ENCODE measurements at regions not wholly inside any gene's neighbourhood (a gene's known extent, or its start where the extent isn't known, plus 50 kb on each side); places are given as distances from the start of the nearest gene placed in this dataset.

- H3K27me3 Mint-ChIP-seq, result no peaks in the 10 kb centered on the region
Observed at GRCh38 chr10:28060031-28060607, 61.2 kb upstream of the ODAD2 start.

GRCh38 chr10:28058746-28059145 is 59.9 kb upstream of the ODAD2 start:
- Mint-ChIP-seq H3K4me3 (ENCODE audit: low read depth) (no peak overlapping the region), H3K27ac (no peak overlapping the region), H3K4me1 (ENCODE audit: low read depth) (no peaks in the 10 kb centered on the region), H3K9me3 (ENCODE audit: low read depth) (no peaks in the 10 kb centered on the region), H3K27me3 (no peaks in the 10 kb centered on the region), H3K36me3 (ENCODE audit: insufficient read depth) (peaks cover 17% of the 10 kb centered on the region)
- TF ChIP-seq CTCF (IDR thresholded peaks at IDR 0.05; ENCODE audit: unreplicated experiment), result no peak
- no peak for DNase-seq (ENCODE audit: low spot score, unreplicated experiment)

More at GRCh38 chr10:28060031-28060607, 61.2 kb upstream of the ODAD2 start:
- Mint-ChIP-seq H3K4me3 (ENCODE audit: low read depth) (no peak overlapping the region), H3K4me1 (ENCODE audit: low read depth) (no peaks in the 10 kb centered on the region), H3K36me3 (ENCODE audit: insufficient read depth) (peaks cover 15% of the 10 kb centered on the region), H3K9me3 (ENCODE audit: low read depth) (no peaks in the 10 kb centered on the region), H3K27ac (no peak overlapping the region)
- no peak for DNase-seq (ENCODE audit: low spot score, unreplicated experiment)
- no peak for TF ChIP-seq CTCF (IDR thresholded peaks at IDR 0.05; ENCODE audit: unreplicated experiment)

- Mint-ChIP-seq H3K27me3 (no peaks in the 10 kb centered on the region), H3K4me3 (ENCODE audit: low read depth) (no peak overlapping the region), H3K9me3 (ENCODE audit: low read depth) (no peaks in the 10 kb centered on the region), H3K4me1 (ENCODE audit: low read depth) (no peaks in the 10 kb centered on the region), H3K27ac (no peak overlapping the region), H3K36me3 (ENCODE audit: insufficient read depth) (peaks cover 17% of the 10 kb centered on the region)
- DNase-seq (ENCODE audit: low spot score, unreplicated experiment), result no peak
- TF ChIP-seq CTCF (IDR thresholded peaks at IDR 0.05; ENCODE audit: unreplicated experiment), result no peak
Observed at GRCh38 chr10:28054228-28054860, 55.5 kb upstream of the ODAD2 start.

- no peak for DNase-seq (ENCODE audit: low spot score, unreplicated experiment)
- H3K36me3 Mint-ChIP-seq (ENCODE audit: insufficient read depth), result peaks cover 2% of the 10 kb centered on the region
- H3K27ac Mint-ChIP-seq, result no peak overlapping the region
- H3K27me3 Mint-ChIP-seq, result no peaks in the 10 kb centered on the region
- TF ChIP-seq CTCF (IDR thresholded peaks at IDR 0.05; ENCODE audit: unreplicated experiment), result no peak
- H3K4me3 Mint-ChIP-seq (ENCODE audit: low read depth), result no peak overlapping the region
- H3K9me3 Mint-ChIP-seq (ENCODE audit: low read depth), result no peaks in the 10 kb centered on the region
- no peaks in the 10 kb centered on the region for H3K4me1 Mint-ChIP-seq (ENCODE audit: low read depth)
Observed at GRCh38 chr10:28049286-28049685, 50.4 kb upstream of the ODAD2 start.

Measured in progenitor cell of endocrine pancreas (in vitro differentiated cells).